ENCODE measurements at regions not wholly inside any gene's neighbourhood (a gene's known extent, or its start where the extent isn't known, plus 50 kb on each side); places are given as distances from the start of the nearest gene placed in this dataset.
"Not testable (repeated sequence)": the region's sequence is repeated elsewhere in the genome, so short reads cannot be mapped to it uniquely, and the experiment has no call there.

- Histone ChIP-seq H3K27ac (ENCODE audit: low read depth) (no peak overlapping the region), H3K4me1 (ENCODE audit: insufficient read depth) (no peaks in the 10 kb centered on the region), H3K4me3 (ENCODE audit: low read depth, low read length) (no peak overlapping the region), H3K36me3 (ENCODE audit: insufficient read depth) (no peaks in the 10 kb centered on the region)
- WGBS, result 55% methylated on average over 2 of the region's 2 CpGs
- DNase-seq (ENCODE audit: extremely low spot score), result no peak
These were observed 382.7 kb upstream of the NPAP1 start for GRCh38 chr15:24292837-24293236.

GRCh38 chr15:24300804-24301368 lies 374.7 kb upstream of the NPAP1 start:
- H3K36me3 ChIP-seq (ENCODE audit: insufficient read depth); H3K4me3 ChIP-seq (ENCODE audit: low read depth, low read length); DNase-seq (ENCODE audit: extremely low spot score); H3K27ac ChIP-seq (ENCODE audit: low read depth); H3K4me1 ChIP-seq (ENCODE audit: insufficient read depth): not testable (repeated sequence)
- 70% methylated on average over 8 of the region's 8 CpGs for WGBS

DNA sequence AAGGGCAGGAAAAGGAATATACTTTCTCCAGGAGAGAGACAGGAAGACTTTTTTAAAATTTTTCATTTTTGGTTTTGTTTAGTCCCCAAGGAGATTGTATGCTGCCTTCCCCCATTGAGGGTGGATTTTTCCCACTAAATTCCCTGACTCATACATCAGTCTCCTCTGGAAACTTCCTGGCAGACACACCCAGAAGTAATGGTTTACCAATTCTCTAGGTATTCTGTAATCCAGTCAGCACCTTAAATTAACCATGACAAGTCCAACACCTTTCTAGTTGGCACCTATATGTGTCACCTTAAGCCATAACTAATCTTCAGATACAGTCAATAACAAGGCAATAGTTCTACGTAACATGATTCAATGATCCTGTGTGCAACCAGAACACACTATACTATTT lies 373.6 kb upstream of the NPAP1 start:
- H3K27ac ChIP-seq (ENCODE audit: low read depth); H3K4me1 ChIP-seq (ENCODE audit: insufficient read depth); H3K4me3 ChIP-seq (ENCODE audit: low read depth, low read length); H3K36me3 ChIP-seq (ENCODE audit: insufficient read depth); DNase-seq (ENCODE audit: extremely low spot score): not testable (repeated sequence)
- 91% methylated on average over 1 of the region's 1 CpG for WGBS

- H3K27ac ChIP-seq (ENCODE audit: low read depth); H3K4me1 ChIP-seq (ENCODE audit: insufficient read depth); H3K4me3 ChIP-seq (ENCODE audit: low read depth, low read length); DNase-seq (ENCODE audit: extremely low spot score); H3K36me3 ChIP-seq (ENCODE audit: insufficient read depth): not testable (repeated sequence)
- 51% methylated on average over 2 of the region's 2 CpGs for WGBS
These were observed 370.8 kb upstream of the NPAP1 start for GRCh38 chr15:24304747-24305146.

- not testable (repeated sequence) for H3K27ac ChIP-seq (ENCODE audit: low read depth); H3K4me3 ChIP-seq (ENCODE audit: low read depth, low read length); DNase-seq (ENCODE audit: extremely low spot score); H3K4me1 ChIP-seq (ENCODE audit: insufficient read depth); H3K36me3 ChIP-seq (ENCODE audit: insufficient read depth)
- WGBS, result 40% methylated on average over 1 of the region's 1 CpG
These were observed 369.9 kb upstream of the NPAP1 start for GRCh38 chr15:24305643-24306042.

DNA sequence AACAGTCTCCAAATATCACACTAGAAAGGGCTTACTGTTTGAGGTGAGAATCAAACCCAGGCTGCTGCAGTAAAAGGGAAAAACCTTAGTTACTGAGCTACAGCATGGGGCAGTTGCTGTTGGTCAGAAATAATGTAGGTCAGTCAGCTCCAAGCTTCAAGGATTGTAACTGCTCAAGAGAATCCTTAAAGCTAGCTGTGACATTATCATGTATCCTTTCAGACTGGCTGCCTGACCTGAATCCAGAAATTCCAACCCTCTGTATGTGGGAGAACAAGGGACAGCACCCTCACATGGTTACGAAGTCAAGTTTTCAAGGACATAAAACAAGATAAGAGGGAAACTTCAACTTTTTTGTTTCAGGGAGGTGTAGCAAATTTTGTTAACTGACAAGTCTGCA lies 365.9 kb upstream of the NPAP1 start:
- WGBS, result 82% methylated on average over 1 of the region's 1 CpG
- DNase-seq (ENCODE audit: extremely low spot score), result not testable (repeated sequence)

GRCh38 chr15:24311692-24312091 lies 363.9 kb upstream of the NPAP1 start:
- not testable (repeated sequence) for H3K4me3 ChIP-seq (ENCODE audit: low read depth, low read length); H3K36me3 ChIP-seq (ENCODE audit: insufficient read depth); DNase-seq (ENCODE audit: extremely low spot score); H3K27ac ChIP-seq (ENCODE audit: low read depth); H3K4me1 ChIP-seq (ENCODE audit: insufficient read depth)
- 70% methylated on average over 3 of the region's 3 CpGs for WGBS

More for the DNA sequence above, 365.9 kb upstream of the NPAP1 start:
- H3K36me3 ChIP-seq (ENCODE audit: insufficient read depth); H3K27ac ChIP-seq (ENCODE audit: low read depth); H3K4me1 ChIP-seq (ENCODE audit: insufficient read depth); H3K4me3 ChIP-seq (ENCODE audit: low read depth, low read length): not testable (repeated sequence)

DNA sequence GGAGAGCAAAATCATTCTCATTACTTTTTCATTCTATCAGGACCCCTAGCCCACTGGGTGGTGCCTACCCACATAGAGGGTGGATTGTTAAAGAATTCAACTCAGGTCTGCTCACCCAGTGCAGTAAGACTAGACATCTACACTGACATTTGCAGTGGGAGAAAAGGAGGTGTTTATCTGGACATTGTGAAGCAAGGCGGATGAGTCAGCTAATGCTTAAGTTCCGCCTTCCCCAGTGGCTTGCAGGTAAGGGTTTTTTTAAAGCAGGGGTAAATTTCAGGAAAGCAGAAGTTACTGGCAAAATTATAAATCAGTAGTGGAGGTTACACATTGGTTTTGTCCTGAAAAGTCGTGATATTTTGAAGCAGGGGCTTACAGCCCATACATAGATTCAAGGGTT lies 359.2 kb upstream of the NPAP1 start:
- H3K36me3 ChIP-seq (ENCODE audit: insufficient read depth); H3K4me1 ChIP-seq (ENCODE audit: insufficient read depth); H3K4me3 ChIP-seq (ENCODE audit: low read depth, low read length); H3K27ac ChIP-seq (ENCODE audit: low read depth); DNase-seq (ENCODE audit: extremely low spot score): not testable (repeated sequence)
- WGBS, result 68% methylated on average over 3 of the region's 3 CpGs

DNA sequence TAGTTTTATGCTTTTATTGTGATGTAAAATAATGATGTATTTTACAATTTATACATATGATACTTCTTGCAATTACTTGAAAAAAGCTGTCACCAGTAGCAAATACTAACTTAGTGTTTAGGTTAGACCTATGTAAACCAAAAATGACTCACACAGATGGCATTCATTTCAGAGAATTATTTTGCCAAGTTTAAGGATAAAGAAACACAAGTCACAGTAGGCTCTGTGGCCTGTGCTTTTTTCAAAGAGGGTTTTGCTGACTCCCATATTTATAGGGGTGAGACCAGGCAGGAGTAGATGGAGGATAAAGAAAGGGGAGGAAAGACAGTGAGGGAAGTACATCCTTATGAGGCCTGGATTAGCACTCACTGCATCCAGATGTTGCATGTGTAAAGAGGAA lies 356.6 kb upstream of the NPAP1 start:
- Histone ChIP-seq H3K4me3 (ENCODE audit: low read depth, low read length) (no peak overlapping the region), H3K4me1 (ENCODE audit: insufficient read depth) (no peaks in the 10 kb centered on the region), H3K36me3 (ENCODE audit: insufficient read depth) (no peaks in the 10 kb centered on the region), H3K27ac (ENCODE audit: low read depth) (no peak overlapping the region)
- DNase-seq (ENCODE audit: extremely low spot score), result no peak

DNA sequence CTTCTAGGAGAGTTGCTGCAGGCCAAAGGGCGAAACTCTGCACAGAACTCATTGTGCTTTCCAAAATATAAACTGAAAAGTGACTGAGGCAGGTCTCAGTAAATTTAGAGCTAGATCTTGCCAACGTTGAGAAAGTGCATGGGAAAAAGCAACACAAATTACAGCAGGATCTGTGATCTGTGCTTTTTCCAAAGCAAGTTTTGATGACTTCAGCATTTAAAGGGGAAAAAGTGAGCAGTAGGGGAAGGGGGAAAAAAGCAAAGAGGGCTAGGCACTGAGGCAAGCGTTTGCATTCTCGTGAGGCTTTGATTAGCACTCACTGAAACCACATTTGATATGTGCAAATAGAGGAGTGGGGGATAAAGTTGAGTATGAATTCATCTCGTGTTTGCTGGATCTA lies 351.5 kb upstream of the NPAP1 start:
- not testable (repeated sequence) for H3K27ac ChIP-seq (ENCODE audit: low read depth); H3K36me3 ChIP-seq (ENCODE audit: insufficient read depth); H3K4me1 ChIP-seq (ENCODE audit: insufficient read depth); H3K4me3 ChIP-seq (ENCODE audit: low read depth, low read length); DNase-seq (ENCODE audit: extremely low spot score)
- 43% methylated on average over 5 of the region's 5 CpGs for WGBS

DNA sequence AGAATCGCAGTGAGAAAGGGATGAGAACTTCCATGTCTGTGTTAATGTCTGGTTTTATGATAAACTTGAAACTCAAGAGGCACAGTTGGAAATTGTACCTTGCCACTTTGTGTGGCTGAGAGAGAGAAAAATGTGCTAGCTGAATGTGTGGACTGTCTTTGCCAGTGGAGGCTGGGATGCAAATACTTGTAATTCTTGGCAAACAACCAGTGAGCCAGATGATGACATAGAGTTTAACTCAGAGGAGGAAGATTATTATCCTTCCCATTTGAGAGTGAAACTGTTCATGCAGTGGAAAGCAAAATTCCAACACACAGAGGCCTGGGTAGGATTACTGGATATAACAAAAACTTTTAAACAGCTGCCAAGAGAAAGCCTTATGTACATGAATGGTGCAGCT lies 349.1 kb upstream of the NPAP1 start:
- WGBS, result 62% methylated on average over 1 of the region's 1 CpG
- H3K4me3 ChIP-seq (ENCODE audit: low read depth, low read length); H3K36me3 ChIP-seq (ENCODE audit: insufficient read depth); H3K4me1 ChIP-seq (ENCODE audit: insufficient read depth); DNase-seq (ENCODE audit: extremely low spot score); H3K27ac ChIP-seq (ENCODE audit: low read depth): not testable (repeated sequence)

- not testable (repeated sequence) for DNase-seq (ENCODE audit: extremely low spot score); H3K4me1 ChIP-seq (ENCODE audit: insufficient read depth); H3K36me3 ChIP-seq (ENCODE audit: insufficient read depth); H3K4me3 ChIP-seq (ENCODE audit: low read depth, low read length); H3K27ac ChIP-seq (ENCODE audit: low read depth)
- WGBS, result 81% methylated on average over 9 of the region's 9 CpGs
These were observed 343.6 kb upstream of the NPAP1 start for GRCh38 chr15:24331964-24332363.

GRCh38 chr15:24341876-24342275 lies 333.7 kb upstream of the NPAP1 start:
- 94% methylated on average over 8 of the region's 8 CpGs for WGBS
- not testable (repeated sequence) for H3K4me3 ChIP-seq (ENCODE audit: low read depth, low read length); H3K4me1 ChIP-seq (ENCODE audit: insufficient read depth); H3K36me3 ChIP-seq (ENCODE audit: insufficient read depth); DNase-seq (ENCODE audit: extremely low spot score); H3K27ac ChIP-seq (ENCODE audit: low read depth)

- H3K4me3 ChIP-seq (ENCODE audit: low read depth, low read length); H3K27ac ChIP-seq (ENCODE audit: low read depth); H3K36me3 ChIP-seq (ENCODE audit: insufficient read depth); H3K4me1 ChIP-seq (ENCODE audit: insufficient read depth); DNase-seq (ENCODE audit: extremely low spot score): not testable (repeated sequence)
- WGBS, result 40% methylated on average over 6 of the region's 6 CpGs
These were observed 322.8 kb upstream of the NPAP1 start for GRCh38 chr15:24352777-24353176.

GRCh38 chr15:24381103-24381502 lies 294.5 kb upstream of the NPAP1 start:
- not testable (repeated sequence) for H3K36me3 ChIP-seq (ENCODE audit: insufficient read depth); H3K4me1 ChIP-seq (ENCODE audit: insufficient read depth); H3K4me3 ChIP-seq (ENCODE audit: low read depth, low read length); DNase-seq (ENCODE audit: extremely low spot score); H3K27ac ChIP-seq (ENCODE audit: low read depth)
- 96% methylated on average over 3 of the region's 3 CpGs for WGBS
